ENCODE measurements at regions not wholly inside any gene's neighbourhood (a gene's known extent, or its start where the extent isn't known, plus 50 kb on each side); places are given as distances from the start of the nearest gene placed in this dataset.
"Not testable (repeated sequence)": the region's sequence is repeated elsewhere in the genome, so short reads cannot be mapped to it uniquely, and the experiment has no call there.

GRCh38 chr13:44840131-44840530, 149.1 kb downstream of the NUFIP1 start:
- no peak for ATAC-seq
- no peaks in the 10 kb centered on the region for H3K9me3 ChIP-seq (ENCODE audit: control insufficient read depth, low read length, poor library complexity, severe bottlenecking)
- Mint-ChIP-seq H3K36me3 (ENCODE audit: low read depth) (no peaks in the 10 kb centered on the region), H3K27ac (no peak overlapping the region), H3K4me1 (no peaks in the 10 kb centered on the region), H3K4me3 (no peak overlapping the region), H3K27me3 (peaks cover 15% of the 10 kb centered on the region)
- DNase-seq, result no peak

- no peak overlapping the region for H3K4me3 Mint-ChIP-seq
- no peak for ATAC-seq
- no peaks in the 10 kb centered on the region for H3K9me3 ChIP-seq (ENCODE audit: control insufficient read depth, low read length, poor library complexity, severe bottlenecking)
- H3K27me3 Mint-ChIP-seq, result peaks cover 15% of the 10 kb centered on the region
- H3K4me1 Mint-ChIP-seq, result no peaks in the 10 kb centered on the region
- H3K27ac Mint-ChIP-seq, result no peak overlapping the region
- DNase-seq, result no peak
- H3K36me3 Mint-ChIP-seq (ENCODE audit: low read depth), result no peaks in the 10 kb centered on the region
Measured at GRCh38 chr13:44837250-44837649, 152.0 kb downstream of the NUFIP1 start.

- DNase-seq, result no peak
- no peak overlapping the region for H3K27ac Mint-ChIP-seq
- no peaks in the 10 kb centered on the region for H3K36me3 Mint-ChIP-seq (ENCODE audit: low read depth)
- H3K4me1 Mint-ChIP-seq, result no peaks in the 10 kb centered on the region
- no peaks in the 10 kb centered on the region for H3K9me3 ChIP-seq (ENCODE audit: control insufficient read depth, low read length, poor library complexity, severe bottlenecking)
- peaks cover 4% of the 10 kb centered on the region for H3K27me3 Mint-ChIP-seq
- no peak overlapping the region for H3K4me3 Mint-ChIP-seq
- no peak for ATAC-seq
Measured at GRCh38 chr13:44834404-44834803, 154.9 kb downstream of the NUFIP1 start.

- H3K9me3 ChIP-seq (ENCODE audit: control insufficient read depth, low read length, poor library complexity, severe bottlenecking), result no peaks in the 10 kb centered on the region
- DNase-seq, result no peak
- Mint-ChIP-seq H3K4me1 (no peaks in the 10 kb centered on the region), H3K4me3 (no peak overlapping the region), H3K27me3 (peaks cover 4% of the 10 kb centered on the region), H3K27ac (no peak overlapping the region), H3K36me3 (ENCODE audit: low read depth) (no peaks in the 10 kb centered on the region)
- ATAC-seq, result no peak
Measured at GRCh38 chr13:44833626-44834025, 155.6 kb downstream of the NUFIP1 start.

- H3K9me3 ChIP-seq (ENCODE audit: control insufficient read depth, low read length, poor library complexity, severe bottlenecking), result no peaks in the 10 kb centered on the region
- Mint-ChIP-seq H3K27ac (no peak overlapping the region), H3K4me3 (no peak overlapping the region), H3K36me3 (ENCODE audit: low read depth) (no peaks in the 10 kb centered on the region), H3K4me1 (no peaks in the 10 kb centered on the region), H3K27me3 (peaks cover 4% of the 10 kb centered on the region)
- ATAC-seq (no peak), DNase-seq (no peak)
Measured at GRCh38 chr13:44833139-44833538, 156.1 kb downstream of the NUFIP1 start.

GRCh38 chr13:44826591-44827350, 162.5 kb downstream of the NUFIP1 start:
- H3K4me3 Mint-ChIP-seq, result no peak overlapping the region
- H3K27me3 Mint-ChIP-seq, result peaks cover 13% of the 10 kb centered on the region
- H3K4me1 Mint-ChIP-seq, result no peaks in the 10 kb centered on the region
- H3K9me3 ChIP-seq (ENCODE audit: control insufficient read depth, low read length, poor library complexity, severe bottlenecking), result no peaks in the 10 kb centered on the region
- H3K36me3 Mint-ChIP-seq (ENCODE audit: low read depth), result no peaks in the 10 kb centered on the region
- no peak overlapping the region for H3K27ac Mint-ChIP-seq
- ATAC-seq (no peak), DNase-seq (no peak)

- Mint-ChIP-seq H3K27ac (no peak overlapping the region), H3K36me3 (ENCODE audit: low read depth) (no peaks in the 10 kb centered on the region), H3K4me1 (no peaks in the 10 kb centered on the region), H3K27me3 (peaks cover 8% of the 10 kb centered on the region), H3K4me3 (no peak overlapping the region)
- H3K9me3 ChIP-seq (ENCODE audit: control insufficient read depth, low read length, poor library complexity, severe bottlenecking), result no peaks in the 10 kb centered on the region
- no peak for DNase-seq
- no peak for ATAC-seq
Measured at GRCh38 chr13:44825953-44826352, 163.3 kb downstream of the NUFIP1 start.

GRCh38 chr13:44823555-44823954, 165.7 kb downstream of the NUFIP1 start:
- not testable (repeated sequence) for H3K27me3 Mint-ChIP-seq; H3K9me3 ChIP-seq (ENCODE audit: control insufficient read depth, low read length, poor library complexity, severe bottlenecking); ATAC-seq; H3K36me3 Mint-ChIP-seq (ENCODE audit: low read depth); H3K4me3 Mint-ChIP-seq; H3K4me1 Mint-ChIP-seq; H3K27ac Mint-ChIP-seq; DNase-seq

- no peak for ATAC-seq
- no peaks in the 10 kb centered on the region for H3K4me1 Mint-ChIP-seq
- H3K27ac Mint-ChIP-seq, result no peak overlapping the region
Measured at GRCh38 chr13:44822291-44822690, 167.0 kb downstream of the NUFIP1 start.

GRCh38 chr13:44819772-44820171, 169.5 kb downstream of the NUFIP1 start:
- Mint-ChIP-seq H3K27me3 (peaks cover 37% of the 10 kb centered on the region), H3K4me3 (no peak overlapping the region), H3K27ac (no peak overlapping the region), H3K36me3 (ENCODE audit: low read depth) (peaks cover 2% of the 10 kb centered on the region), H3K4me1 (peaks cover 6% of the 10 kb centered on the region)
- DNase-seq (no peak), ATAC-seq (no peak)
- no peaks in the 10 kb centered on the region for H3K9me3 ChIP-seq (ENCODE audit: control insufficient read depth, low read length, poor library complexity, severe bottlenecking)

More at GRCh38 chr13:44822291-44822690, 167.0 kb downstream of the NUFIP1 start:
- H3K9me3 ChIP-seq (ENCODE audit: control insufficient read depth, low read length, poor library complexity, severe bottlenecking), result no peaks in the 10 kb centered on the region
- H3K36me3 Mint-ChIP-seq (ENCODE audit: low read depth), result peaks cover 2% of the 10 kb centered on the region
- DNase-seq, result no peak
- peaks cover 22% of the 10 kb centered on the region for H3K27me3 Mint-ChIP-seq
- H3K4me3 Mint-ChIP-seq, result no peak overlapping the region

GRCh38 chr13:44819245-44819644, 170.0 kb downstream of the NUFIP1 start:
- Mint-ChIP-seq H3K4me1 (peaks cover 6% of the 10 kb centered on the region), H3K36me3 (ENCODE audit: low read depth) (peaks cover 2% of the 10 kb centered on the region), H3K27me3 (peaks cover 35% of the 10 kb centered on the region), H3K27ac (no peak overlapping the region), H3K4me3 (no peak overlapping the region)
- ATAC-seq (no peak), DNase-seq (no peak)
- H3K9me3 ChIP-seq (ENCODE audit: control insufficient read depth, low read length, poor library complexity, severe bottlenecking), result no peaks in the 10 kb centered on the region

GRCh38 chr13:44818428-44818827, 170.8 kb downstream of the NUFIP1 start:
- DNase-seq, result no peak
- Mint-ChIP-seq H3K27me3 (peaks cover 39% of the 10 kb centered on the region), H3K4me3 (no peak overlapping the region), H3K4me1 (peaks cover 6% of the 10 kb centered on the region), H3K36me3 (ENCODE audit: low read depth) (peaks cover 2% of the 10 kb centered on the region), H3K27ac (no peak overlapping the region)
- H3K9me3 ChIP-seq (ENCODE audit: control insufficient read depth, low read length, poor library complexity, severe bottlenecking), result no peaks in the 10 kb centered on the region
- no peak for ATAC-seq

- no peak for ATAC-seq
- H3K4me1 Mint-ChIP-seq, result peaks cover 6% of the 10 kb centered on the region
- H3K4me3 Mint-ChIP-seq, result no peak overlapping the region
- H3K27ac Mint-ChIP-seq, result peak overlapping the region; percentile 1
- H3K36me3 Mint-ChIP-seq (ENCODE audit: low read depth), result peaks cover 2% of the 10 kb centered on the region
- no peak for DNase-seq
- no peaks in the 10 kb centered on the region for H3K9me3 ChIP-seq (ENCODE audit: control insufficient read depth, low read length, poor library complexity, severe bottlenecking)
- H3K27me3 Mint-ChIP-seq, result peaks cover 39% of the 10 kb centered on the region
Measured at GRCh38 chr13:44818016-44818415, 171.3 kb downstream of the NUFIP1 start.

- ATAC-seq, result no peak
- Mint-ChIP-seq H3K27ac (no peak overlapping the region), H3K4me1 (peaks cover 6% of the 10 kb centered on the region)
Measured at GRCh38 chr13:44817131-44817671, 172.1 kb downstream of the NUFIP1 start.

More at GRCh38 chr13:44817131-44817671, 172.1 kb downstream of the NUFIP1 start:
- DNase-seq, result no peak
- Mint-ChIP-seq H3K27me3 (peaks cover 39% of the 10 kb centered on the region), H3K4me3 (no peak overlapping the region), H3K36me3 (ENCODE audit: low read depth) (peaks cover 2% of the 10 kb centered on the region)
- H3K9me3 ChIP-seq (ENCODE audit: control insufficient read depth, low read length, poor library complexity, severe bottlenecking), result no peaks in the 10 kb centered on the region
